B cell (primary cell): ENCODE measurements at regions not wholly inside any gene's neighbourhood (a gene's known extent, or its start where the extent isn't known, plus 50 kb on each side); places are given as distances from the start of the nearest gene placed in this dataset.

Source experiments
- EZH2 ChIP-seq: IDR thresholded peaks from 2 replicates; pipeline ENCODE4 v1.6.1; 2012; ENCODE audit warnings: borderline replicate concordance, low read depth, mild to moderate bottlenecking, moderate library complexity, low read length; ENCODE audit not compliant: insufficient read depth, poor library complexity, severe bottlenecking
- TF ChIP-seq, protein P1 (sequence below): fragments of 200-600 bp; IDR thresholded peaks from one replicate; pipeline ENCODE4 v1.8.0; 2022; ENCODE audit warnings: antibody characterized with exemption, mild to moderate bottlenecking

DNA sequence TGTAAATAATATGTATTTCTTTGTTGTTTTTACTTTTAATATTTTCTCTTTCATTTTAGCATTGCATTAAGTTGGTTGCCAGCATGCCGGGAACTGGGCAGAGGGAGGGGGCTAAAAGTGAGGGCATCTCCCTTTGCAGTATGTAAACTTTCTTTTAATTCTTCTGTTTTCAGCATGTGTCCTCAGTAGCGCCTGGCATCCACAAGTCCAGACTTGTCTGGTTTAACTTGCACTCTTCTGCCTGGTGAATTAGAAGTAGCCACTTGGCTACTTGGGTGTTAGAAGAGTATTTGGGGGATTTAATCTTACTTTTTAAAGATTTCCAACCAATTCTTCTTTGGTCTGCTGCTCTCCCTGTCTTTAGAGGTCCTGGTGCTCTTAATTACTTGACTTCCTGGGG, 117.2 kb upstream of the SCAF11 start:
- TF ChIP-seq, protein P1, sequence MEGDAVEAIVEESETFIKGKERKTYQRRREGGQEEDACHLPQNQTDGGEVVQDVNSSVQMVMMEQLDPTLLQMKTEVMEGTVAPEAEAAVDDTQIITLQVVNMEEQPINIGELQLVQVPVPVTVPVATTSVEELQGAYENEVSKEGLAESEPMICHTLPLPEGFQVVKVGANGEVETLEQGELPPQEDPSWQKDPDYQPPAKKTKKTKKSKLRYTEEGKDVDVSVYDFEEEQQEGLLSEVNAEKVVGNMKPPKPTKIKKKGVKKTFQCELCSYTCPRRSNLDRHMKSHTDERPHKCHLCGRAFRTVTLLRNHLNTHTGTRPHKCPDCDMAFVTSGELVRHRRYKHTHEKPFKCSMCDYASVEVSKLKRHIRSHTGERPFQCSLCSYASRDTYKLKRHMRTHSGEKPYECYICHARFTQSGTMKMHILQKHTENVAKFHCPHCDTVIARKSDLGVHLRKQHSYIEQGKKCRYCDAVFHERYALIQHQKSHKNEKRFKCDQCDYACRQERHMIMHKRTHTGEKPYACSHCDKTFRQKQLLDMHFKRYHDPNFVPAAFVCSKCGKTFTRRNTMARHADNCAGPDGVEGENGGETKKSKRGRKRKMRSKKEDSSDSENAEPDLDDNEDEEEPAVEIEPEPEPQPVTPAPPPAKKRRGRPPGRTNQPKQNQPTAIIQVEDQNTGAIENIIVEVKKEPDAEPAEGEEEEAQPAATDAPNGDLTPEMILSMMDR = no peak
- no peak for TF ChIP-seq EZH2
